Adrenal gland (tissue), 9 donors: ENCODE measurements at regions not wholly inside any gene's neighbourhood (a gene's known extent, or its start where the extent isn't known, plus 50 kb on each side); places are given as distances from the start of the nearest gene placed in this dataset.

ENCODE experiments used
- DNase-seq, 7 donors: peaks; one replicate each; pipeline ENCODE4 v3.0.0-alpha.2; 2019 to 2020
- H3K27ac ChIP-seq, 5 donors: fragments of 200-600 bp; sonication (generic) in 4 of 5; 1 replicate in 3 of 5; 2 replicates in 2 of 5; pipeline versions ENCODE4 v1.5.1 to v1.8.0; 2016 to 2020; ENCODE audit warnings: mild to moderate bottlenecking in 1 of 5
- H3K27me3 ChIP-seq: fragments of 200-600 bp; 2 replicates; pipeline ENCODE4 v1.8.0; 2021
- H3K36me3 ChIP-seq, 2 donors: fragments of 200-600 bp; replicated peaks in 1 of 2; 1 replicate in 1 of 2; 2 replicates in 1 of 2; pipeline versions ENCODE4 v1.5.1 to v1.8.0; 2018 to 2022
- H3K4me1 ChIP-seq, 2 donors: fragments of 200-600 bp; replicated peaks in 1 of 2; 1 replicate in 1 of 2; 2 replicates in 1 of 2; pipeline versions ENCODE4 v1.5.1 to v1.8.0; 2018 to 2021
- H3K4me3 ChIP-seq, 4 donors: fragments of 200-600 bp; sonication (generic) in 3 of 4; one replicate each; pipeline ENCODE4 v1.5.1; 2016 to 2018
- H3K9me3 ChIP-seq, 3 donors: fragments of 200-600 bp; sonication (generic) in 1 of 3; replicated peaks in 1 of 3; 1 replicate in 2 of 3; 2 replicates in 1 of 3; pipeline versions ENCODE4 v1.5.1 to v1.8.0; 2016 to 2021
- POLR2A ChIP-seq, 2 donors: fragments of 450-650 bp; IDR thresholded peaks; one replicate each; pipeline ENCODE4 v1.6.1; 2017; ENCODE audit warnings: antibody characterized with exemption in 2 of 2, mild to moderate bottlenecking in 2 of 2, moderate library complexity in 1 of 2
- WGBS, 4 donors: extraction: QIAGEN DNeasy Blood & Tissue Kit in 2 of 4; methylation state at CpG; one replicate each; pipeline versions ENCODE4 v1.1.5 to v1.1.7; 2013 to 2017; 5-methylcytosine and 5-hydroxymethylcytosine counted together
- intact Hi-C, 2 donors: fragments of 100-400 bp; cut with DNase I; formaldehyde crosslinking; loops; one replicate each; pipeline versions ENCODE4 v1.14.1 to v1.15.0; 2022 to 2023
- TF ChIP-seq, protein P1 (sequence below), 6 experiments: fragments of 450-650 bp in 4 of 6; fragments of 200-600 bp in 2 of 6; sonication (generic) in 1 of 6; IDR thresholded peaks; 1 replicate in 5 of 6; 2 replicates in 1 of 6; pipeline versions ENCODE4 v1.5.1 to v1.8.0; 2016 to 2021; ENCODE audit warnings: antibody characterized with exemption in 6 of 6, mild to moderate bottlenecking in 2 of 6, moderate library complexity in 1 of 6
- donor health status: healthy with polysubstance abuse.
- donor health status: Bipolar disorder and iron deficiency.
- donor health status: DM: yes; HTN: yes; CAD: no.
- donor health status: DM: no; HTN: no; CAD: no.
- donor health status: DM: no; HTN: no; CAD: no.

DNA sequence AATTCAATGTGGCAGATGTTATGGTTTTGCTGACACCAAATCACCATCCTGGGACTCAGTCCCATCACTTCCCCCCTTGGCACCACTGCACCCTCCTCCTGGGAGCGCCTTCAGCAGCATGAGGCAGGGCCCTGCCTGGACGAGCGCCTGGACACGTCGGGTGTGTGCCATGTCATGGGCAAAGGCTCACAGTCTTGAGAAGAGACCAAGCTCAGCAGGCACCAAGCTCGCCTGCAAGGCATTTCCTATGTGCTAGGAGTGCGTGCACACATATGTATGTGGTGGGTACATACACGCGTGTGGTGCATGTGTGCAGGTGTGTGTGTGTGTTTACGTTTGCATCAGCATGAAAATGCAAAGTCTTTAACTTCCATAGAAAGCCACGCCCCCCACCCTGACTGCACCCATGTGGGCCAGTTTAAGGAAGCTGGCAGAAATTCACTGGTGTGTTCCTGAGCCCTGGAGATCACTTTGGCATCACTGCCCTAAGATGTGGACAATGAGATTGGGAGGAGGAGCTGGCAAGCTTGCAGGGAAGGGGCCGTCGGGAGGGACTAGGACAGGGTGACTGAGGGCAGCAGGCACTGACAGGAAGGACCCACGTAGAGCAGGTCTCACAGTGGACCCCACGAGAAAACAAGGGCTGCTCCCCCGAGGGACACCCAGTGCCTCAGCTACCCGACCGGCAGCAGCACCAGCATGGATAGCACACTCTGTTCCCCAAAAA is 169.9 kb upstream of the PPP2R2D start:
- Histone ChIP-seq H3K4me3 (no peak overlapping the region), H3K27me3 (no peaks in the 10 kb centered on the region), H3K9me3 (no peaks in the 10 kb centered on the region), H3K4me1 (no peaks in the 10 kb centered on the region), H3K36me3 (no peaks in the 10 kb centered on the region), H3K27ac (no peak overlapping the region)
- intact Hi-C loops: no loop called here
- TF ChIP-seq, protein P1, sequence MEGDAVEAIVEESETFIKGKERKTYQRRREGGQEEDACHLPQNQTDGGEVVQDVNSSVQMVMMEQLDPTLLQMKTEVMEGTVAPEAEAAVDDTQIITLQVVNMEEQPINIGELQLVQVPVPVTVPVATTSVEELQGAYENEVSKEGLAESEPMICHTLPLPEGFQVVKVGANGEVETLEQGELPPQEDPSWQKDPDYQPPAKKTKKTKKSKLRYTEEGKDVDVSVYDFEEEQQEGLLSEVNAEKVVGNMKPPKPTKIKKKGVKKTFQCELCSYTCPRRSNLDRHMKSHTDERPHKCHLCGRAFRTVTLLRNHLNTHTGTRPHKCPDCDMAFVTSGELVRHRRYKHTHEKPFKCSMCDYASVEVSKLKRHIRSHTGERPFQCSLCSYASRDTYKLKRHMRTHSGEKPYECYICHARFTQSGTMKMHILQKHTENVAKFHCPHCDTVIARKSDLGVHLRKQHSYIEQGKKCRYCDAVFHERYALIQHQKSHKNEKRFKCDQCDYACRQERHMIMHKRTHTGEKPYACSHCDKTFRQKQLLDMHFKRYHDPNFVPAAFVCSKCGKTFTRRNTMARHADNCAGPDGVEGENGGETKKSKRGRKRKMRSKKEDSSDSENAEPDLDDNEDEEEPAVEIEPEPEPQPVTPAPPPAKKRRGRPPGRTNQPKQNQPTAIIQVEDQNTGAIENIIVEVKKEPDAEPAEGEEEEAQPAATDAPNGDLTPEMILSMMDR (IDR thresholded peaks at IDR 0.05): no peak
- TF ChIP-seq POLR2A (IDR thresholded peaks at IDR 0.05): no peak
- 82 to 89% (median 85%) methylated on average over 14 to 18 of the region's 18 CpGs for WGBS, 4 donors
- DNase-seq: peak in 2 of 7 donors; percentile 2 to 28

DNA sequence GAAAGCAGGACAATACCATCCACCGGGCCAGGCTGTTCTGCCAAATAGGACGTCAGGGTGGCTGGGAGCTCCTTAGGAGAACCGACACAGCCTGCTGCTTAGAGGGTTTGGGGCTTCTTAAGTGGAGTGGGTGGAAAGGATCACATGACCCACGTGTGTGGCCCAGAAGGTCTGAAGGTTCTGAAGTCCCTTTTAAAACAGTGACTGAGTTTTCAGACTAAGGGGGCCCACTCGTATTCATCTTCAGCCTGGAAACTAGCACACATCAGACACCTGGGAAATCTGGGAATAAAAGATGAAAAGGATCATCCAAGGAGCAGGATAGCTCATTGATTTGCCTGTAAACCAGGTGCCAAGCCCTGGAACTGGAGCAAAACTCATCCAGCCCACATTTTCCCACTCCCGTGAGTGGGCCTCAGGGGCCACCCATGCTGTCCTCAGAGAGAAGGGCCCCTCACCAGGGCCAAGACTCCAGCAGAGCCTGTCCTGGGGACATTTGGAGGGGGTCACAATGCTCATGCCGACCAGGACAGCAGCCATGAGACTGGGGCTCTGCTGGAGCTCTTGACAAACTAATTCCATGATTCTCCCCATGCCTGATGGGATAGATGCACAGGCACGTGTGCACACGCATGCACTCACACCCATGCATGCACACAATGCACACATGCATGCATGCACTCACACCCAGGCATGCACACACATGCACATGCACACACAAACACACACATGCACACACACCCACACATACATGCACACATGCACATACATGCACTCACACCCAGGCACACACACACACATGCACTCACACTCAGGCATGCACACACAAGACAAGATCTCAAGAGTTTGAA is 168.8 kb upstream of the PPP2R2D start:
- no peak for TF ChIP-seq POLR2A (IDR thresholded peaks at IDR 0.05)
- TF ChIP-seq, protein P1 (IDR thresholded peaks at IDR 0.05): no peak
- no peaks in the 10 kb centered on the region for H3K36me3 ChIP-seq
- H3K4me3 ChIP-seq: no peak overlapping the region
- no peaks in the 10 kb centered on the region for H3K4me1 ChIP-seq
- no peak overlapping the region for H3K27ac ChIP-seq
- DNase-seq: peak in 2 of 7 donors; percentile 3 to 17
- WGBS, 4 donors: 74 to 86% (median 86%) methylated on average over 6 to 9 of the region's 9 CpGs
- intact Hi-C loops: no loop called here
- H3K27me3 ChIP-seq: no peaks in the 10 kb centered on the region
- H3K9me3 ChIP-seq: no peaks in the 10 kb centered on the region

DNA sequence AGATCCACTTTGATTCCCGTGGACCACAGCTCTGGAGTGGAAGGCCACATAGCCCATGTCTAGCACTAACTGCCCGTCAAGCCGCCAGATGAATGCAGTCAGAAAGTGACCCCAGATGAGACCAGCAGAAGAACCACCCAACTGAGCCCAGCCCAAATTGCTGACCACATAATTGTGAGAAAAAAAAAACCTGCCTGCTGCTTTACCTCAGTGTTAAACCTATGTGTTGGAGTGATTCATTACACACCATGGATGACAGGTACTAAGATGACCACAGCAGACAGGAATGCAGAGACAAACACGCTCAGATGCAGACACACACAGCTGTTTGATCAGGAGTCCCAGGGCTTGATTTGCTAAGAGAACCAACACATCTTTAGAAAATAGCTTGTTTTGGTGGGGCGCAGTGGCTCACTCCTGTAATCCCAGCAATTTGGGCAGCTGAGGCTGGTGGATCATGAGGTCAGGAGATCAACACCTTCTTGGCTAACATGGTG is 168.1 kb upstream of the PPP2R2D start:
- Histone ChIP-seq H3K4me1 (no peaks in the 10 kb centered on the region), H3K4me3 (no peak overlapping the region), H3K9me3 (no peaks in the 10 kb centered on the region), H3K27me3 (no peaks in the 10 kb centered on the region), H3K27ac (no peak overlapping the region), H3K36me3 (no peaks in the 10 kb centered on the region)
- TF ChIP-seq, protein P1 (IDR thresholded peaks at IDR 0.05): no peak
- TF ChIP-seq POLR2A (IDR thresholded peaks at IDR 0.05): no peak
- 78 to 91% (median 86%) methylated on average over 5 of the region's 5 CpGs for WGBS, 4 donors
- intact Hi-C loops: no loop called here
- peak in 1 of 7 donors; percentile 11 for DNase-seq

DNA sequence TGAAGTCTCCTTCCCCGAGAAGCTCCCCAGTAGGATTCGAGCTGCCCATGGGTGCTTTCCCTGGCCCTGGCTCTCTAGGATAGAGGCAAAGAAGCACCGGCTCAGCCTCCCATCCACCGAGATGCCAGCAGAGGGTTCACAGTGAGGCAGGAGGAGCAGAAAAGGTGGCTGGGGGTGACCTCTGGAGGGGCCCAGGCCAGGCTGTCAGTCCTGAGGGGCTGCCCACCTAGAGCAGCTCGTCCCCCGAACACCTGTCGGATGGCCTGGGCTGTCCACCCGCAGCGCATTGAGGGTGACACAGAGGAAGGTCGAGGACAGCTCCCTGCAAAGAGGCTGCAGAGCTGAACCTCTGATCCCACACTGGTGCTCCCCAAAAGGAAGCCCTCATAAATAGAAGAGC is 167.2 kb upstream of the PPP2R2D start:
- Histone ChIP-seq H3K36me3 (no peaks in the 10 kb centered on the region), H3K4me3 (no peak overlapping the region), H3K27ac (no peak overlapping the region), H3K4me1 (no peaks in the 10 kb centered on the region), H3K27me3 (no peaks in the 10 kb centered on the region), H3K9me3 (no peaks in the 10 kb centered on the region)
- TF ChIP-seq, protein P1 (IDR thresholded peaks at IDR 0.05): no peak
- no peak for TF ChIP-seq POLR2A (IDR thresholded peaks at IDR 0.05)
- 67 to 86% (median 82%) methylated on average over 8 to 10 of the region's 10 CpGs for WGBS, 4 donors
- DNase-seq: peak in 1 of 7 donors; percentile 30
- intact Hi-C loops: no loop called here
